H1 (cell line): ENCODE measurements at regions not wholly inside any gene's neighbourhood (a gene's known extent, or its start where the extent isn't known, plus 50 kb on each side); places are given as distances from the start of the nearest gene placed in this dataset.

Experiments used
- CTCF ChIA-PET: fragments of 300-600 bp; sonication (Branson Sonifier 250); formaldehyde crosslinking; loops from one replicate; lab custom pipeline; 2021; ENCODE audit not compliant: partially characterized antibody; lab: Charles Lee
- POLR2A ChIA-PET: fragments of 300-600 bp; sonication (Branson Sonifier 250); formaldehyde crosslinking; loops from one replicate; lab custom pipeline; 2021; ENCODE audit warnings: inconsistent platforms; ENCODE audit not compliant: partially characterized antibody; lab: Charles Lee
- DNase-seq, 2 experiments: peaks; one replicate each; pipeline versions ENCODE4 v3.0.0 to v3.0.0-alpha.2; 2010 to 2022; ENCODE audit warnings: low spot score in 2 of 2, low read depth in 1 of 2, mixed read lengths in 1 of 2
- FAIRE-seq: peaks from 2 replicates; lab custom pipeline; 2011; peaks lifted over from hg19 to GRCh38; lab: Jason Lieb, UNC
- H2AFZ ChIP-seq: 2 replicates; pipeline ENCODE4 v1.8.1; 2012; ENCODE audit warnings: low read length, inconsistent platforms
- H2AK5ac ChIP-seq: 2 replicates; pipeline ENCODE4 v1.6.1; 2013; ENCODE audit warnings: low read depth, low read length
- H2BK120ac ChIP-seq: replicated peaks from 2 replicates; pipeline ENCODE3; 2013; ENCODE audit warnings: low read depth, low read length, inconsistent platforms
- H2BK12ac ChIP-seq: 2 replicates; pipeline ENCODE4 v1.6.1; 2013; ENCODE audit warnings: low read depth, low read length
- H2BK15ac ChIP-seq: 2 replicates; pipeline ENCODE4 v1.6.1; 2013; ENCODE audit warnings: low read length
- H2BK20ac ChIP-seq: 2 replicates; pipeline ENCODE4 v1.6.1; 2013; ENCODE audit warnings: low read length
- H2BK5ac ChIP-seq: 2 replicates; pipeline ENCODE4 v1.6.1; 2013; ENCODE audit warnings: low read depth, low read length
- H3K14ac ChIP-seq: 2 replicates; pipeline ENCODE4 v1.6.1; 2013; ENCODE audit warnings: inconsistent platforms; ENCODE audit not compliant: insufficient read length
- H3K18ac ChIP-seq: 2 replicates; pipeline ENCODE4 v1.6.1; 2013; ENCODE audit warnings: low read length; ENCODE audit errors: extremely low read depth
- H3K23ac ChIP-seq: 2 replicates; pipeline ENCODE4 v1.6.1; 2013; ENCODE audit warnings: inconsistent platforms; ENCODE audit not compliant: insufficient read length
- H3K23me2 ChIP-seq: 2 replicates; pipeline ENCODE4 v1.6.1; 2013; ENCODE audit warnings: low read depth, low read length
- H3K27ac ChIP-seq: 2 replicates; pipeline ENCODE4 v1.6.1; 2011; ENCODE audit warnings: low read depth, low read length, inconsistent platforms
- H3K27me3 ChIP-seq, 4 experiments: replicated peaks in 1 of 4; 1 replicate in 1 of 4; 2 replicates in 3 of 4; pipeline versions ENCODE4 v1.6.1 to v1.8.1; 2011 to 2013; ENCODE audit warnings: low read length in 3 of 4, mild to moderate bottlenecking in 3 of 4, inconsistent platforms in 2 of 4, mixed read lengths in 2 of 4, moderate library complexity in 1 of 4; ENCODE audit not compliant: control insufficient read depth in 3 of 4, insufficient read depth in 3 of 4; ENCODE audit errors: extremely low read depth in 1 of 4
- H3K36me3 ChIP-seq, 4 experiments: 2 replicates each; pipeline versions ENCODE4 v1.6.1 to v1.8.1; 2011 to 2013; ENCODE audit warnings: mild to moderate bottlenecking in 4 of 4, low read length in 3 of 4, moderate library complexity in 2 of 4, control low read depth in 1 of 4, inconsistent platforms in 1 of 4; ENCODE audit not compliant: insufficient read depth in 4 of 4, control insufficient read depth in 2 of 4
- H3K4ac ChIP-seq: replicated peaks from 2 replicates; pipeline ENCODE3; 2013; ENCODE audit warnings: low read length, low read depth, mixed read lengths, inconsistent platforms; ENCODE audit not compliant: insufficient read length
- H3K4me1 ChIP-seq, 4 experiments: replicated peaks in 1 of 4; 1 replicate in 1 of 4; 2 replicates in 3 of 4; pipeline versions ENCODE4 v1.6.1 to v1.8.1; 2011 to 2013; ENCODE audit warnings: low read length in 3 of 4, inconsistent platforms in 2 of 4, mixed read lengths in 1 of 4; ENCODE audit not compliant: insufficient read depth in 4 of 4, control insufficient read depth in 3 of 4
- H3K4me2 ChIP-seq, 2 experiments: 2 replicates each; pipeline versions ENCODE4 v1.6.1 to v1.8.1; 2011 to 2013; ENCODE audit warnings: low read depth in 2 of 2, low read length in 2 of 2, control low read depth in 1 of 2, inconsistent platforms in 1 of 2, mild to moderate bottlenecking in 1 of 2; ENCODE audit not compliant: insufficient read depth in 1 of 2
- H3K4me3 ChIP-seq, 4 experiments: fragments of 200-600, 300-600 bp in 1 of 4; sonication (generic), shearing (Covaris generic), sonication (Bioruptor Twin) in 1 of 4; 2 replicates each; pipeline versions ENCODE4 v1.5.1 to v1.8.1; 2011 to 2016; ENCODE audit warnings: low read length in 4 of 4, low read depth in 3 of 4, control low read depth in 2 of 4, inconsistent platforms in 2 of 4, mild to moderate bottlenecking in 2 of 4, mixed read lengths in 1 of 4, moderate library complexity in 1 of 4; ENCODE audit not compliant: insufficient read depth in 2 of 4; ENCODE audit errors: extremely low read depth in 1 of 4
- H3K56ac ChIP-seq: replicated peaks from 2 replicates; pipeline ENCODE3; 2013; ENCODE audit warnings: low read depth, mild to moderate bottlenecking, mixed read lengths, low read length, inconsistent platforms; ENCODE audit not compliant: insufficient read length
- H3K79me1 ChIP-seq: 2 replicates; pipeline ENCODE4 v1.6.1; 2013; ENCODE audit warnings: low read depth, low read length, control low read depth
- H3K79me2 ChIP-seq, 2 experiments: 2 replicates each; pipeline versions ENCODE4 v1.6.1 to v1.8.1; 2012 to 2013; ENCODE audit warnings: low read length in 2 of 2, mild to moderate bottlenecking in 2 of 2, inconsistent platforms in 1 of 2; ENCODE audit not compliant: insufficient read depth in 2 of 2, control insufficient read depth in 1 of 2
- H3K9ac ChIP-seq, 4 experiments: replicated peaks in 1 of 4; 1 replicate in 1 of 4; 2 replicates in 3 of 4; pipeline versions ENCODE4 v1.6.1 to v1.8.1; 2011 to 2013; ENCODE audit warnings: low read depth in 3 of 4, low read length in 3 of 4, control low read depth in 2 of 4, mild to moderate bottlenecking in 2 of 4, moderate library complexity in 2 of 4, inconsistent platforms in 1 of 4; ENCODE audit errors: extremely low read depth in 1 of 4
- H3K9me3 ChIP-seq, 2 experiments: 2 replicates each; pipeline versions ENCODE4 v1.6.1 to v1.8.1; 2012 to 2013; ENCODE audit warnings: mild to moderate bottlenecking in 2 of 2, moderate library complexity in 2 of 2, control low read depth in 1 of 2, inconsistent platforms in 1 of 2, low read depth in 1 of 2, low read length in 1 of 2, mixed read lengths in 1 of 2; ENCODE audit not compliant: insufficient read depth in 2 of 2
- H4K20me1 ChIP-seq, 2 experiments: replicated peaks in 1 of 2; 2 replicates each; pipeline versions ENCODE3 to v1.8.1; 2011 to 2013; ENCODE audit warnings: inconsistent platforms in 2 of 2, low read length in 2 of 2, mild to moderate bottlenecking in 1 of 2; ENCODE audit not compliant: insufficient read depth in 2 of 2, control insufficient read depth in 1 of 2
- H4K5ac ChIP-seq: 2 replicates; pipeline ENCODE4 v1.6.1; 2013; ENCODE audit warnings: low read length, low read depth, mixed read lengths, inconsistent platforms; ENCODE audit not compliant: insufficient read length
- H4K8ac ChIP-seq: 2 replicates; pipeline ENCODE4 v1.8.0; 2013; ENCODE audit warnings: mild to moderate bottlenecking, moderate library complexity, low read length, inconsistent platforms; ENCODE audit not compliant: insufficient read depth; ENCODE audit errors: extremely low read depth
- H4K91ac ChIP-seq: replicated peaks from 2 replicates; pipeline ENCODE3; 2013; ENCODE audit warnings: low read length, mixed read lengths, inconsistent platforms; ENCODE audit not compliant: insufficient read length
- EZH2 ChIP-seq: fragments of 200-600 bp; sonication (generic); IDR thresholded peaks from 2 replicates; pipeline ENCODE4 v1.7.1; 2012; ENCODE audit warnings: low read depth, mild to moderate bottlenecking, moderate library complexity, low read length, inconsistent platforms; ENCODE audit not compliant: severe bottlenecking
- JUND ChIP-seq: IDR thresholded peaks from 2 replicates; pipeline ENCODE4 v1.6.1; 2011; ENCODE audit warnings: mild to moderate bottlenecking, improper control_type of control experiment, low read length
- RFX5 ChIP-seq: IDR thresholded peaks from 2 replicates; pipeline ENCODE4 v1.6.1; 2011; ENCODE audit warnings: low read depth, low read length, improper control_type of control experiment, borderline replicate concordance
- SAP30 ChIP-seq: fragments of 300-600 bp; sonication (generic); IDR thresholded peaks from 2 replicates; pipeline ENCODE4 v1.7.1; 2012; ENCODE audit warnings: low read length, moderate library complexity, mild to moderate bottlenecking, inconsistent platforms; ENCODE audit not compliant: insufficient read depth, insufficient replicate concordance
- SIRT6 ChIP-seq: IDR thresholded peaks from one replicate; pipeline ENCODE4 v1.7.1; 2012; ENCODE audit warnings: low read length, inconsistent platforms
- SP1 ChIP-seq: IDR thresholded peaks from 2 replicates; pipeline ENCODE4 v1.6.1; 2011; ENCODE audit warnings: low read depth, low read length
- SP4 ChIP-seq: IDR thresholded peaks from 2 replicates; pipeline ENCODE4 v1.6.1; 2012; ENCODE audit warnings: low read length, inconsistent platforms
- USF2 ChIP-seq: IDR thresholded peaks from 2 replicates; pipeline ENCODE4 v1.6.1; 2011; ENCODE audit warnings: low read length, improper control_type of control experiment
- ZNF274 ChIP-seq: IDR thresholded peaks from 2 replicates; pipeline ENCODE4 v1.7.0; 2012; ENCODE audit warnings: low read length, borderline replicate concordance; ENCODE audit errors: extremely low read depth
- whole genome bisulfite sequencing, 2 experiments: shearing (Covaris generic) in 1 of 2; methylation state at CpG; one replicate each; pipeline versions ENCODE4 v1.1.6 to v1.1.7; 2013 to 2015; ENCODE audit warnings: low lambda C conversion rate in 2 of 2, mixed read lengths in 2 of 2, inconsistent platforms in 1 of 2, low coverage in 1 of 2, missing lambda C conversion rate in 1 of 2; ENCODE audit not compliant: insufficient replicate concordance in 2 of 2, insufficient coverage in 1 of 2, insufficient read length in 1 of 2; ENCODE audit errors: extremely low coverage in 1 of 2, missing lambda C conversion rate in 1 of 2; 5-methylcytosine and 5-hydroxymethylcytosine counted together

GRCh38 chr9:18185196-18185595, 288.8 kb upstream of the ADAMTSL1 start:
- FAIRE-seq: no peak
- H4K20me1 ChIP-seq: no peaks in the 10 kb centered on the region
- DNase-seq: no peak

More at GRCh38 chr9:18185196-18185595, 288.8 kb upstream of the ADAMTSL1 start:
- Histone ChIP-seq H3K79me1 (no peaks in the 10 kb centered on the region), H3K23me2 (no peaks in the 10 kb centered on the region; the same call in 1 of the 2 replicates), H3K27me3 (no peaks in the 10 kb centered on the region), H2BK12ac (no peak overlapping the region), H3K36me3 (no peaks in the 10 kb centered on the region), H3K9ac (no peak overlapping the region), H4K5ac (no peak overlapping the region), H2BK15ac (no peak overlapping the region), H2AFZ (no peak overlapping the region), H3K18ac (no peak overlapping the region), H3K4me2 (no peak overlapping the region), H3K56ac (no peak overlapping the region), H2BK20ac (no peak overlapping the region), H3K9me3 (no peaks in the 10 kb centered on the region; a peak in 1 of 4 replicates), H2AK5ac (no peak overlapping the region), H3K27ac (no peak overlapping the region), H3K4me3 (no peak overlapping the region), H3K23ac (no peak overlapping the region), H3K4ac (no peak overlapping the region), H2BK5ac (no peak overlapping the region)
- ChIA-PET POLR2A (no interaction called here), CTCF (interaction anchor here (1.1 kb wide), 1 partner anchor 11 kb away, joined by 4 read pairs; no protein-coding TSS in a partner anchor)
- WGBS, 2 experiments: 78% methylated on average over 2 of the region's 2 CpGs; no CpG with 5 or more reads in 1 of the 2 experiments
- TF ChIP-seq JUND: no peak; the same call in 1 of the 2 replicates
- no peak for TF ChIP-seq EZH2
- TF ChIP-seq SP1: no peak
- TF ChIP-seq SAP30: no peak
- no peak for TF ChIP-seq ZNF274
- no peak for TF ChIP-seq SIRT6
- TF ChIP-seq RFX5: no peak
- TF ChIP-seq USF2: no peak
- no peak for TF ChIP-seq SP4
- TF ChIP-seq, all 59 proteins: peak for 0
- Histone ChIP-seq H4K91ac (no peak overlapping the region), H4K8ac (no peak overlapping the region), H3K14ac (no peak overlapping the region), H2BK120ac (no peak overlapping the region), H3K79me2 (no peaks in the 10 kb centered on the region), H3K4me1 (no peaks in the 10 kb centered on the region)
